GM19438 (cell line): ENCODE measurements at regions not wholly inside any gene's neighbourhood (a gene's known extent, or its start where the extent isn't known, plus 50 kb on each side); places are given as distances from the start of the nearest gene placed in this dataset.

ENCODE experiments used
- ATAC-seq: cut with Tn5 transposase; IDR thresholded peaks from one replicate; pipeline ENCODE4 v1.9.1; 2021; ENCODE audit warnings: low read depth; ENCODE audit not compliant: unreplicated experiment

DNA sequence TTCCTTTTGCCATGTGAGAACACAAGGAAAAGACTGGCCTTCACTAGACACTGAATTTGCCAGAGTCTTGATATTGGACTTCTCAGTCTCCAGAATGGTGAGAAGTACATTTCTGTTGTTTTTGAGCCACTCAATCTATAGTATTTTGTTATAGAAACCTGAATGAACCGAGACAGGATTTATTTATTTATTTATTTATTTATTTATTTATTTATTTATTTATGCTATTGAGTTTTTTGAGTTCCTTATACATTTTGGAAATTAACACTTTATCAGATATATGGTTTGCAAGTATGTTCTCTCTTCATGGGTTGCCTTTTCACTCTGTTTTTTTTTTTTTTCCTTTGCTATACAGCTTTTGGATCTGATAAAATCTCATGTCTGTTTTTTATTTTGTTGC is 319.0 kb upstream of the PCDH20 start:
- ATAC-seq = no peak

- ATAC-seq = no peak
These were observed 312.8 kb upstream of the PCDH20 start for GRCh38 chr13:61728471-61728870.

- no peak for ATAC-seq
These were observed 312.1 kb upstream of the PCDH20 start for GRCh38 chr13:61727767-61728166.

DNA sequence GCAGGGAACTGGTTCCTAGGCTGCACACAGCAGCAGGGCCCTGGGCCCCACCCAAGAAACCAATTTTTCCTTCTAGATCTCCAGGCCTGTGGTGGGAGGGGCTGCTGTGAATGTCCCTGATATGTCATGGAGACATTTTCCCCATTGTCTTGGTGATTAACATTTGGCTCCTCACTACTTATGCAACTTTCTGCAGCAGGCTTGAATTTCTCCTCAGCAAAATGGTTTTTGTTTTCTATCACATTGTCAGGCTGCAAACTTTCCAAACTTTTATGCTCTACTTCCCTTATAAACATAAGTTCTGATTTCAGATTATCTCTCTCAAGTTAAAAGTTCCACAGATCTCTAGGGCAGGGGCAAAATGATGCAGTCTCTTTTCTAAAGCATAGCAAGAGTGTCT is 310.2 kb upstream of the PCDH20 start:
- ATAC-seq = no peak

DNA sequence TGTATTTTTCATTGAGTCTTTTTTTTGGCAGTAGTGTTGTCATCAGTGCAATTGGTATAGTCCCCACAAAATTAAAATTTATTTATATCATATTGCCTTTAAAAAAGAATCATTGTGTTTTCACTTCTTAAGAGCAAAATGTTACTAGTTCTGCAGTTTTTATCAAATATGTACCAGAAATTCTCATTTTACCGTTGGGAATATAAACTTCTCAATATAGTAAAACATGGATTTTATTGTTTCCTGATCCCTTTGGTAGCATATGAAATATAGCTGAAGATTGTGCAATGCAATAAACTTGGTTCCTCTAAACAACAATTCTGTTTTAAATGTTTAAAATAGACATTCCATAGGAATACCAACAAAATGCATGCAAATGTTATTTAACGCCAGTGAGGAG is 306.5 kb upstream of the PCDH20 start:
- ATAC-seq = no peak

DNA sequence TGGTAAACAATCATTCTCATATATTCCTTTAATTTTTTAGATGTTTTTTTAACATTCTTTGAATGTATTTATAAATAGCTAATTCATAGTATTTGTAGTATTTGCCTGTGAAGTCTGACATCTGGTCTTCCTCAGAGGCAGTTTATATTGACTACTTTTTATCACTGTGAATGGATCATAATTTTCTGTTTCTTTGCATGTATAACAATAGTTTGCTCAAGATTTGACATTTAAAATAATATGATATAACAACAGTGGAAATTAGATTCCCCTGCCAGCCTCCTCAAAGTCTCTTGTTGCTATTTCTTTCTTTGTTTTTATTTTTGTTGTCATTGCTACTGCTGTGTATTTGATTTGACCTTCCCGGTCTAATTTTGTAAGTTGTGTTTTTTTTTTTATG is 297.0 kb upstream of the PCDH20 start:
- ATAC-seq = no peak

DNA sequence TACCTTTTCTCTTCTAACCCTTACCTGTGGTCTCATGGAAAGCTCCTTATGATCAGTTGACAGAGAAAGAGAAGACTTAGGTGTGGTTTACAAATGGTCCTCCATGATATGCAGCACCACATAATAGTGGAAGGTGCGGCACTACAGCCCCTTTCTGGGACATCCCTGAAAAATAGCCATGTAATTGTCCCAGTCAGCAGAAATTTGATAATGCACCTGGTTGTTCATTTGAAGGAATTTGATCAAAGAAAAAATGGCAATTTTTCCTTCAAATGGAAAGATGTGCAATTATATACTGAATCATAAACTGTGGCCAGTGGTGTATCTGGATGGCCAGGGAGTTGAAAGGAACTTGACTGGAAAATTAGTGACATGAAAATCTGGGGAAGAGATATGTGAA is 293.6 kb upstream of the PCDH20 start:
- no peak for ATAC-seq

DNA sequence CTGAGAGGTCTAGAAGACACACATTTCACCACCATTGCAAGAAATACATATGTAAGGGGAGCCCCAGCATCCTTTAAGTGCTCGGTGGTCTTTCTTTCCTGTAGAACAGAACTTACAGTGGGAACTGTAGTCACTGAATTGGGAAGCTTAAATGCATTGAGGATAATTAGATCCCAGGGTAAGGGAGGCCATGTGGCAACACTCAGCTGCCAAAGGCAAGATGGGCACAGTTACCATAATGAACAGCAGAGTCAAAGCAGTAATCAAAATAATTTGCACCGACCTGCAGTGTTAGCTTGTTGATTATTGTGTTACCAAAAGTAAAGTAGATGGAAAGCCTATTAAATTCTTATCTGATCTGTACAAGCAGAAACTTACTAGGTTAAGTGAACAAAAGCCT is 291.2 kb upstream of the PCDH20 start:
- ATAC-seq = no peak

DNA sequence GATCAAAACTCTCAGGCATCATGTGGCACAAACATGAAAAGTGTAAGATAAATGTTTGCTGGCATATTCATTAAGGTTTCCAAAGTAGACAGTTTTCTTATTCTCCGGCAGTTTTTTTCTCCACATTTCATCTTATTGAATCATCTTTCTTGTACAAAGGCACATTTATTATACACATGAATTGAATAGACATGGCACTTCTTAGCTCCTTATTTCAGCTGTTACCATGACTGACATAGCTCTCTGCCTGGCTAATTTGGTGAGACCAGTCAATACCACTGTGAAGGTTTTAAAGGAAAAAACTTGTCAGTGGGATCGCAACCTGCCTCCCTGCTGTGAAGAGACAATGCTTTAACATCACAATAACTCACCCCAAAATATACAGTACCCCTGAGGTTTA is 285.0 kb upstream of the PCDH20 start:
- ATAC-seq = no peak

GRCh38 chr13:61700181-61700580 is 284.5 kb upstream of the PCDH20 start:
- ATAC-seq = no peak

- no peak for ATAC-seq
These were observed 281.0 kb upstream of the PCDH20 start for GRCh38 chr13:61696676-61697075.

GRCh38 chr13:61695147-61695546 is 279.5 kb upstream of the PCDH20 start:
- ATAC-seq = no peak

DNA sequence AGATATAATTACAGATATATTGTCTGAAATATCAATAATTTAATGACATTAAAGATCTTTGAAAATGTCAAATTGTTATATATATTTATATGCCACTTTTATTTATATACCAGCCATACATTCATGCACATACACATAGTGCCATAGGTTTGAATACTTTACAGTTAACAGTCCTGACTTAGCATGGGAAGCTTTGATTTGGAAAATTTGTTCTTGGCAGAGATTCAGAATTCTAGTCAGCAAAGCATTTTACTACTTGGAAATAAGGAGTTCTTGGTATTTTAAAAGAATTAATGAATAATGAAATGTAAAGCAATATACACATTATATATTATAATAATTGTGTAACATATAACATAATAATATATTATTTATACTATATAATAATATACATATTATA is 277.0 kb upstream of the PCDH20 start:
- ATAC-seq = no peak

- no peak for ATAC-seq
These were observed 270.0 kb upstream of the PCDH20 start for GRCh38 chr13:61685682-61686012.

DNA sequence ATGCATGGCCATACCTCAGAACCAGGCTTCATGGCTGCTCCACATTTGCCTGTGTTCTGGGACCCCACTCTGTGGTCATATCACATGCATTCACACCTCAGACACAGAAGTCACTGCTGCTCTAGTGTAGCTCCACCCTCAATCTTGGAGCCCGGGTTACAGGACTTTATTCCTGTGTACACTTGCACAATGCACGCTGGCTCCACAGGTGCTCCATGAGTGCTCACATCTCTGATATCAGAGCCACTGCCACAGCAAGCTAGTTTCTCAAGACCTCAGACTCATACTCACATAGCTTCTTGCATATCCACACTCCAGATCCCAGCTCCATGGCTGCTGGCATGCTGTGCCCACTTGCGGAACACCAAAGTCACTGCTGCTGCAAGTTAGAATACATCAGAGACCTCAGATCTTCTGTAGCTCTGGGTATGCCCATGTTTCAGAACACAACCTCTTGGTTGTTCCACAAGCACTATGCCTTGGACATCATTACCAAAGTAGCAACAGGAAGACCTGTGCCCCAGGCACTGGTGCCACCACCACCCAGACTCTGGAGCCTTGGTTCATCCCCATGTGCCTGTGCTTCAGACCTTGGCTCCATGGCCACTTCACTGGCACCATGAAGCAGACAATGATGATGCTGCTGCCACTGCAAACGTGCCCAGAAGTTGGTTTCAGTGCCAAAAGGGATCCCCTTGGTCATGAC is 269.5 kb upstream of the PCDH20 start:
- ATAC-seq = no peak

DNA sequence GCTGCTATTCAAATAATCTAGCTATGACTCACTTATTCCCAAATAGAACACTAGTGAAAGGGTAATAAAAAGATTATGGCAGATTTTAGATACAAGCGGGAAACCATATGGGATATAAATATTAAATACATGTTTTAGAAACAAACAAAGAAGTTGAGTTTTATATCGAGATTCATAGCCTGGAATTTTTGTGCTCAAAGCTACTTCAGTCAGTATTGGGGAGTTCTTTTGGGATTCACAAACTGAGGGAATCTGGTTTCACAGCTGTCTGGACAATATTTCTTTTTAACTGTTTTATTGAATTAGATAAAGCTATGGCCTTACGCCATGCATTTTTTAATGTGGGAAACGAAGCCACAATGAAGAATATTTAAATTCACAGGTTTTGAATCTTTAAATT is 257.1 kb upstream of the PCDH20 start:
- ATAC-seq = no peak

- no peak for ATAC-seq
These were observed 254.9 kb upstream of the PCDH20 start for GRCh38 chr13:61670384-61671161.

- ATAC-seq = no peak
These were observed 249.4 kb upstream of the PCDH20 start for GRCh38 chr13:61664801-61665705.

DNA sequence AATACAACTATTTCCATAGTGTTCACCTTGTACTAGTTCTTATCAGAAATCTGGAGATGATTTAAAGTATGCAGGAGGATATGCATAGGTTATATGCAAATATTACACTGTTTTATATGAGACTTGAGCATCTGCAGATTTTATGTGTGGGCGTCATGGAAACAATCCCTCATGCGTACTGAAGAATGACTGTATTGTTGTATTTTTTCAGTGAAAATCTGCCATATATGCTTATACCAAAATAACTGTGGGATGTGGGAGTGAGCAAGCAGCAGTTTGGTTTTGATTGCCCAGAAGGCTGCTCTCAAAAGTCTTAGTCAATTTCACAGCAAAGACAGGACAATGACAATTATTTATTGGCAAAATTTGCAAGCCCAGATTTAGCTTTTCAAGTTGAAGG is 238.8 kb upstream of the PCDH20 start:
- no peak for ATAC-seq

DNA sequence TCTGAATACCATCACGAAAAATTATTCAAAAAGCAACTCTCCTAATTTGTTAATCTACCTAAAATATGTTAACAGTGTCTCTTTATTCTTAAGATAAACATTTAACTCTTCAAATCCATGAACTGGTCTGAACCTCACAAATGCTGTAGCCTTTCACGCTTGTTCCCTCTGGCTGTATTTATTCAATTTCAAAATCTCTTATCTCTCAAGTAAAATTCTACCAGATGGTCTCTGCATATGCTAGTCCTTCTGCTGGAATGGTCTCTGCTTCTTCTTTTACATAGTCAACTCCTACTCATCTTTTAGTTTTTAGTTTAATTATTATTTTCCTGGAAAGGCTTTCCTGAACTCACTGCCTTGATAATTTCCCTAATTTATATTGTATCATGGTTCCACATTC is 232.9 kb upstream of the PCDH20 start:
- ATAC-seq = no peak

DNA sequence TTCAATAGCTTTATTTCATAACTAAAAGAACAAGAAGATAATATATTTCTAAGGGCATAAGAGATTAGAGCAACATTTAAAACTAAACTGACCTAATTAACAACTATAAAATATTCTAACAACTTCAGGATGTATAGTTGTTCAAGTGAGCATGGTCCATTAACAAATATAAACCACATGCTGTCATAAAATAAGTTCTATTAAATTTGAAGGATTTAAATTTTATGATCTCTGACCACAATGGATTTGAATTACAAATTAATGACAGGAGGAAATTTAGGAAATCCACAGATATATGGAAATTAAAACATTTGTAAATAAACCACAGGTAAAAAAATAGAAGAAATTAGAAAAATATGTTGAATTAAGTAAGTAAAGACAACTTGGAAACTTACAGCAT is 196.5 kb upstream of the PCDH20 start:
- ATAC-seq = no peak
